Uterus (tissue), 2 donors: ENCODE measurements at regions not wholly inside any gene's neighbourhood (a gene's known extent, or its start where the extent isn't known, plus 50 kb on each side); places are given as distances from the start of the nearest gene placed in this dataset.

Source experiments
- CTCF ChIP-seq, 4 experiments: fragments of 200-600 bp in 2 of 4; fragments of 450-650 bp in 2 of 4; sonication (generic) in 2 of 4; IDR thresholded peaks; one replicate each; pipeline ENCODE4 v1.5.1; 2016 to 2019; ENCODE audit warnings: antibody characterized with exemption in 4 of 4, mild to moderate bottlenecking in 2 of 4, moderate library complexity in 1 of 4
- POLR2A ChIP-seq, 2 donors: fragments of 450-650 bp; IDR thresholded peaks; one replicate each; pipeline ENCODE4 v1.6.1; 2016; ENCODE audit warnings: antibody characterized with exemption in 2 of 2, mild to moderate bottlenecking in 1 of 2, moderate library complexity in 1 of 2

DNA sequence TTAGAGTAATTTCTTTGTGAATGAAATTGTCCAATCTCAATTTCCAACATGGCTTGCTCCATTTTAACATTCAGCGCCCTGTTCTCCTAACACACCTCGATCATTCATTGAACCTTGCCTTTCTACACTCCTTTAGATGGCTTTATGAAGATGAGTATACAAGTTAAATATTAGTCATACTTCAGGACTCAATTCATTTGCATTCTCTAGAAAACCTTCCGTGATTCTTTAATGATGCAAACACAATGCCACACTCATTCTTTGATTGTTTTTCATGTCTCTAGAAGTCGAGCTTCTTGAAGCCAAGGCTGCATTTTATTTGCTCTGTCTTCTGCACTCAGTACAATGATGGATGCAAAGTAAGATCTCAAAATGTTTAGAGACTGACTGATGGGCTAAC is 641.2 kb downstream of the DOK5 start:
- TF ChIP-seq CTCF (IDR thresholded peaks at IDR 0.05) (no peak), POLR2A (IDR thresholded peaks at IDR 0.05) (no peak)
